ENCODE measurements at regions not wholly inside any gene's neighbourhood (a gene's known extent, or its start where the extent isn't known, plus 50 kb on each side); places are given as distances from the start of the nearest gene placed in this dataset.

DNA sequence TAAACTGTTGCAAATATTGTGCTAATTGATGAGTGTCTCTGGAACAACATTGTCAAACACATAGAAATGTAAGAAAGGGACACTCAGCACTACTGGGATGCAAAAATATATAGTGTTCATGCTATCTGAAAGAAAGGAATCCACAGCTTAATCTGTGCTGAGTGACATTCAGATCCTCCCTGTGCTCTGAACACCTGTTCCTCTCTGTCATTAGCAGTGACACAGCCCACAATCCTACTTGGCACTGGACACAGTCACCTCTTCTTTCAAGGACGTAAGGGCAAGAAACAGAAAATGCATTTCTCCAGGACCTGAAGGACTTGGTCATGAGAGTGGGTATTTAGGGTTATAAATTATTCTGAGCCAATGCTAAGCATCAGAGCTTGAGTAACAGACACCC lies 121.4 kb upstream of the SV2C start:
- Histone ChIP-seq H3K4me3 (ENCODE audit: low read depth, low read length) (no peak overlapping the region), H3K36me3 (ENCODE audit: control insufficient read depth in 2 of 2, insufficient read depth in 1 of 2, low read length in 2 of 2) (no peaks in the 10 kb centered on the region), H3K27ac (ENCODE audit: extremely low read depth, low read depth, low read length) (no peak overlapping the region), H3K9me3 (ENCODE audit: control insufficient read depth, insufficient read depth, low read depth, low read length) (no peaks in the 10 kb centered on the region), H3K4me1 (ENCODE audit: control insufficient read depth, insufficient read depth, low read length) (no peaks in the 10 kb centered on the region)
- ChIA-PET POLR2A (no interaction called here), CTCF (no interaction called here)
- TF ChIP-seq KLF17 (tag by site-specific recombination; IDR thresholded peaks at IDR 0.05) (no peak), ZNF19 (tag by site-specific recombination; IDR thresholded peaks at IDR 0.05; ENCODE audit: low read depth) (no peak), ZNF184 (tag by site-specific recombination; IDR thresholded peaks at IDR 0.05) (no peak), ZNF548 (tag by site-specific recombination; IDR thresholded peaks at IDR 0.05) (no peak), WT1 (tag by site-specific recombination; IDR thresholded peaks at IDR 0.05) (no peak), ZBTB26 (tag by site-specific recombination; optimal IDR thresholded peaks at IDR 0.05) (no peak), ZNF791 (tag by site-specific recombination; IDR thresholded peaks at IDR 0.05) (no peak), ZNF561 (tag by site-specific recombination; IDR thresholded peaks at IDR 0.05; ENCODE audit: borderline replicate concordance) (no peak), ZNF433 (tag by site-specific recombination; IDR thresholded peaks at IDR 0.05; ENCODE audit: low read depth) (no peak), ZBTB44 (tag by site-specific recombination; IDR thresholded peaks at IDR 0.05) (no peak)
- TF ChIP-seq, protein P1, sequence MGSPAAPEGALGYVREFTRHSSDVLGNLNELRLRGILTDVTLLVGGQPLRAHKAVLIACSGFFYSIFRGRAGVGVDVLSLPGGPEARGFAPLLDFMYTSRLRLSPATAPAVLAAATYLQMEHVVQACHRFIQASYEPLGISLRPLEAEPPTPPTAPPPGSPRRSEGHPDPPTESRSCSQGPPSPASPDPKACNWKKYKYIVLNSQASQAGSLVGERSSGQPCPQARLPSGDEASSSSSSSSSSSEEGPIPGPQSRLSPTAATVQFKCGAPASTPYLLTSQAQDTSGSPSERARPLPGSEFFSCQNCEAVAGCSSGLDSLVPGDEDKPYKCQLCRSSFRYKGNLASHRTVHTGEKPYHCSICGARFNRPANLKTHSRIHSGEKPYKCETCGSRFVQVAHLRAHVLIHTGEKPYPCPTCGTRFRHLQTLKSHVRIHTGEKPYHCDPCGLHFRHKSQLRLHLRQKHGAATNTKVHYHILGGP (tag by site-specific recombination; IDR thresholded peaks at IDR 0.05) = no peak
- TF ChIP-seq, protein P2, sequence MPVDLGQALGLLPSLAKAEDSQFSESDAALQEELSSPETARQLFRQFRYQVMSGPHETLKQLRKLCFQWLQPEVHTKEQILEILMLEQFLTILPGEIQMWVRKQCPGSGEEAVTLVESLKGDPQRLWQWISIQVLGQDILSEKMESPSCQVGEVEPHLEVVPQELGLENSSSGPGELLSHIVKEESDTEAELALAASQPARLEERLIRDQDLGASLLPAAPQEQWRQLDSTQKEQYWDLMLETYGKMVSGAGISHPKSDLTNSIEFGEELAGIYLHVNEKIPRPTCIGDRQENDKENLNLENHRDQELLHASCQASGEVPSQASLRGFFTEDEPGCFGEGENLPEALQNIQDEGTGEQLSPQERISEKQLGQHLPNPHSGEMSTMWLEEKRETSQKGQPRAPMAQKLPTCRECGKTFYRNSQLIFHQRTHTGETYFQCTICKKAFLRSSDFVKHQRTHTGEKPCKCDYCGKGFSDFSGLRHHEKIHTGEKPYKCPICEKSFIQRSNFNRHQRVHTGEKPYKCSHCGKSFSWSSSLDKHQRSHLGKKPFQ (tag by site-specific recombination; IDR thresholded peaks at IDR 0.05) = no peak

DNA sequence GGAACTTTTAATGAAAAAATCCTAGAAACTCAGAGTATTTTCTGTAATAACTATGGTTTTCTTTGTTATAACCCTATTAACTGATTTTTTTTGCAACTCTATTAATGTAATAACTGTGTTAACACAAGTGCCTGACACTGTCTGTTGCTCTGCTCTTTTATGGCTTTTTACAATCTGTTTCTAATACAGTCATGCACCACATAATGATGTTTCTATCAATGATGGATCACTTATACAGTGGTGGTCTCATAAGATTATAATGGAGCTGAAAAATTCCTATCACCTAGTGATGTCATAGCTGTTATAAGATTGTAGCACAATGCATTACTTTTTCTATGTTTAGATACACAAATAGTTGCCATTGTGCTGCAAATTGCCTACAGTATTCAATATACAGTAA lies 123.1 kb upstream of the SV2C start:
- Histone ChIP-seq H3K9me3 (ENCODE audit: control insufficient read depth, insufficient read depth, low read depth, low read length) (no peaks in the 10 kb centered on the region), H3K36me3 (ENCODE audit: control insufficient read depth in 2 of 2, insufficient read depth in 1 of 2, low read length in 2 of 2) (no peaks in the 10 kb centered on the region), H3K4me1 (ENCODE audit: control insufficient read depth, insufficient read depth, low read length) (no peaks in the 10 kb centered on the region), H3K27ac (ENCODE audit: extremely low read depth, low read depth, low read length) (no peak overlapping the region), H3K4me3 (ENCODE audit: low read depth, low read length) (no peak overlapping the region)
- POLR2A ChIA-PET = no interaction called here
- CTCF ChIA-PET = interaction anchor here (1.1 kb wide), 1 partner anchor 25 kb away, joined by 3 read pairs; no protein-coding TSS in a partner anchor
- TF ChIP-seq PATZ1 (tag by site-specific recombination; IDR thresholded peaks at IDR 0.05) (no peak), ZNF433 (tag by site-specific recombination; IDR thresholded peaks at IDR 0.05; ENCODE audit: low read depth) (no peak), ZNF248 (tag by site-specific recombination; IDR thresholded peaks at IDR 0.05) (no peak), ZNF624 (tag by site-specific recombination; IDR thresholded peaks at IDR 0.05) (no peak), ZNF747 (tag by site-specific recombination; IDR thresholded peaks at IDR 0.05) (no peak), GLIS1 (tag by site-specific recombination; IDR thresholded peaks at IDR 0.05) (no peak), ZNF596 (tag by site-specific recombination; IDR thresholded peaks at IDR 0.05) (no peak), ZBTB26 (tag by site-specific recombination; optimal IDR thresholded peaks at IDR 0.05) (no peak), PRDM1 (tag by site-specific recombination; IDR thresholded peaks at IDR 0.05) (no peak), PRDM4 (tag by site-specific recombination; IDR thresholded peaks at IDR 0.05) (no peak), ZNF777 (tag by site-specific recombination; IDR thresholded peaks at IDR 0.05; ENCODE audit: borderline replicate concordance) (no peak), HOXA7 (CRISPR knock-in tag; IDR thresholded peaks at IDR 0.05; ENCODE audit: borderline replicate concordance) (no peak), ZNF391 (tag by site-specific recombination; IDR thresholded peaks at IDR 0.05; ENCODE audit: borderline replicate concordance, low read depth) (no peak)
